CD14-positive monocyte (primary cell): ENCODE measurements at regions not wholly inside any gene's neighbourhood (a gene's known extent, or its start where the extent isn't known, plus 50 kb on each side); places are given as distances from the start of the nearest gene placed in this dataset.

Experiments
- DNase-seq, 3 donors: peaks; one replicate each; pipeline ENCODE4 v3.0.0-alpha.2; 2011 to 2022
- H2AFZ ChIP-seq: 2 replicates; pipeline ENCODE4 v1.6.0; 2012; ENCODE audit warnings: mild to moderate bottlenecking, low read depth, low read length, inconsistent platforms; ENCODE audit not compliant: insufficient read depth, poor library complexity, severe bottlenecking
- H3K27ac ChIP-seq, 2 donors: 1 replicate in 1 of 2; 2 replicates in 1 of 2; pipeline ENCODE4 v1.5.1; 2012 to 2013; ENCODE audit warnings: low read length in 2 of 2, control low read depth in 1 of 2, inconsistent platforms in 1 of 2, low read depth in 1 of 2, mild to moderate bottlenecking in 1 of 2
- H3K27me3 ChIP-seq, 2 donors: one replicate each; pipeline versions ENCODE4 v1.6.0 to v1.6.1; 2011 to 2013; ENCODE audit warnings: low read length in 2 of 2; ENCODE audit not compliant: control insufficient read depth in 2 of 2, insufficient read depth in 2 of 2
- H3K36me3 ChIP-seq, 2 donors: replicated peaks in 1 of 2; 1 replicate in 1 of 2; 2 replicates in 1 of 2; pipeline versions ENCODE4 v1.5.1 to v1.6.1; 2012 to 2013; ENCODE audit warnings: low read length in 2 of 2, control low read depth in 1 of 2, inconsistent platforms in 1 of 2, mild to moderate bottlenecking in 1 of 2; ENCODE audit not compliant: insufficient read depth in 2 of 2, control insufficient read depth in 1 of 2
- H3K4me1 ChIP-seq, 2 donors: 1 replicate in 1 of 2; 2 replicates in 1 of 2; pipeline versions ENCODE4 v1.5.1 to v1.6.1; 2012 to 2013; ENCODE audit warnings: low read length in 2 of 2, control low read depth in 1 of 2, inconsistent platforms in 1 of 2, mild to moderate bottlenecking in 1 of 2, moderate library complexity in 1 of 2; ENCODE audit not compliant: insufficient read depth in 2 of 2, control insufficient read depth in 1 of 2
- H3K4me2 ChIP-seq: replicated peaks from 2 replicates; pipeline ENCODE3; 2012; ENCODE audit warnings: low read length, moderate library complexity, mild to moderate bottlenecking; ENCODE audit not compliant: poor library complexity, severe bottlenecking; ENCODE audit errors: extremely low read depth
- H3K4me3 ChIP-seq, 3 experiments: fragments of 200-600 bp in 1 of 3; sonication (generic) in 1 of 3; replicated peaks in 1 of 3; 1 replicate in 2 of 3; 2 replicates in 1 of 3; pipeline ENCODE4 v1.5.1; 2011 to 2013; ENCODE audit warnings: low read length in 3 of 3, mild to moderate bottlenecking in 3 of 3, control low read depth in 2 of 3, low read depth in 2 of 3, inconsistent platforms in 1 of 3, moderate library complexity in 1 of 3
- H3K79me2 ChIP-seq: 2 replicates; pipeline ENCODE4 v1.6.0; 2012; ENCODE audit warnings: mild to moderate bottlenecking, control low read depth, inconsistent platforms, low read length, moderate library complexity; ENCODE audit not compliant: insufficient read depth
- H3K9ac ChIP-seq: 2 replicates; pipeline ENCODE4 v1.6.0; 2017; ENCODE audit warnings: low read length, mild to moderate bottlenecking; ENCODE audit not compliant: insufficient read depth, poor library complexity, severe bottlenecking
- H3K9me3 ChIP-seq, 2 donors: replicated peaks in 1 of 2; 1 replicate in 1 of 2; 2 replicates in 1 of 2; pipeline versions ENCODE4 v1.5.1 to v1.6.1; 2012 to 2013; ENCODE audit warnings: low read length in 2 of 2, control low read depth in 1 of 2; ENCODE audit not compliant: control insufficient read depth in 1 of 2, insufficient read depth in 1 of 2
- H4K20me1 ChIP-seq: 2 replicates; pipeline ENCODE4 v1.6.0; 2012; ENCODE audit warnings: mild to moderate bottlenecking, low read length, control low read depth, moderate library complexity; ENCODE audit not compliant: insufficient read depth
- H3K27ac Mint-ChIP-seq, 7 donors: one replicate each; pipeline ENCODE4 v1.8.0; 2020; ENCODE audit warnings: mild to moderate bottlenecking in 7 of 7, mixed read lengths in 7 of 7, moderate library complexity in 6 of 7, inconsistent platforms in 2 of 7
- H3K27me3 Mint-ChIP-seq, 3 donors: one replicate each; pipeline ENCODE4 v1.8.0; 2021 to 2022; ENCODE audit warnings: low read depth in 3 of 3, mild to moderate bottlenecking in 3 of 3, mixed read lengths in 3 of 3, moderate library complexity in 3 of 3, inconsistent platforms in 1 of 3
- H3K36me3 Mint-ChIP-seq, 2 donors: one replicate each; pipeline ENCODE4 v1.8.0; 2020; ENCODE audit warnings: mixed read lengths in 2 of 2, inconsistent platforms in 1 of 2, mild to moderate bottlenecking in 1 of 2
- H3K4me1 Mint-ChIP-seq: one replicate; pipeline ENCODE4 v1.8.0; 2020; ENCODE audit warnings: mild to moderate bottlenecking, mixed read lengths
- H3K4me3 Mint-ChIP-seq, 2 donors: one replicate each; pipeline ENCODE4 v1.8.0; 2020; ENCODE audit warnings: mild to moderate bottlenecking in 2 of 2, mixed read lengths in 2 of 2, moderate library complexity in 1 of 2
- H3K9me3 Mint-ChIP-seq, 7 donors: one replicate each; pipeline ENCODE4 v1.8.0; 2020 to 2022; ENCODE audit warnings: mixed read lengths in 7 of 7, mild to moderate bottlenecking in 6 of 7, moderate library complexity in 6 of 7, inconsistent platforms in 2 of 7
- CTCF ChIP-seq: fragments of 200-600 bp; IDR thresholded peaks from one replicate; pipeline ENCODE4 v1.8.0; 2022; ENCODE audit warnings: antibody characterized with exemption, mild to moderate bottlenecking
- WGBS: methylation state at CpG from one replicate; pipeline ENCODE4 v1.1.5; 2013; ENCODE audit warnings: missing lambda C conversion rate; ENCODE audit not compliant: insufficient coverage; 5-methylcytosine and 5-hydroxymethylcytosine counted together
- intact Hi-C, 2 donors: fragments of 100-400 bp; cut with micrococcal nuclease; formaldehyde crosslinking; loops; one replicate each; pipeline versions ENCODE4 v1.15.0 to v1.15.1; 2023

GRCh38 chr6:95923518-95923917 lies 92.3 kb upstream of the FUT9 start:
- no peaks in the 10 kb centered on the region for H3K4me1 ChIP-seq
- Mint-ChIP-seq H3K4me3 (no peak overlapping the region), H3K27me3 (peaks cover 0 to 3% (median 2%) of the 10 kb centered on the region in 3 donors), H3K36me3 (no peaks in the 10 kb centered on the region), H3K9me3 (no peaks in the 10 kb centered on the region), H3K4me1 (no peaks in the 10 kb centered on the region), H3K27ac (no peak overlapping the region)
- H3K9me3 ChIP-seq = no peaks in the 10 kb centered on the region
- no peak overlapping the region for H3K27ac ChIP-seq
- no peak overlapping the region for H3K4me3 ChIP-seq
- intact Hi-C loops = no loop called here
- H4K20me1 ChIP-seq = no peaks in the 10 kb centered on the region
- no peak for DNase-seq
- no peak overlapping the region for H3K4me2 ChIP-seq
- WGBS = no CpG with 5 or more reads among the region's 1 CpG
- H3K36me3 ChIP-seq = no peaks in the 10 kb centered on the region
- H3K79me2 ChIP-seq = no peaks in the 10 kb centered on the region
- TF ChIP-seq CTCF = no peak
- H2AFZ ChIP-seq = no peak overlapping the region
- no peak overlapping the region for H3K9ac ChIP-seq
- H3K27me3 ChIP-seq = no peaks in the 10 kb centered on the region

GRCh38 chr6:95935736-95936135 lies 80.0 kb upstream of the FUT9 start:
- no peaks in the 10 kb centered on the region for H3K27me3 ChIP-seq
- WGBS = no CpG with 5 or more reads among the region's 2 CpGs
- Mint-ChIP-seq H3K27ac (no peak overlapping the region), H3K36me3 (no peaks in the 10 kb centered on the region), H3K27me3 (peaks cover 0 to 2% (median 0%) of the 10 kb centered on the region in 3 donors), H3K4me3 (no peak overlapping the region), H3K9me3 (peaks cover 0 to 1% (median 0%) of the 10 kb centered on the region in 7 donors), H3K4me1 (no peaks in the 10 kb centered on the region)
- H3K4me1 ChIP-seq = no peaks in the 10 kb centered on the region
- DNase-seq = no peak
- no peak overlapping the region for H3K4me2 ChIP-seq
- no peaks in the 10 kb centered on the region for H3K79me2 ChIP-seq
- TF ChIP-seq CTCF = no peak
- no peak overlapping the region for H3K27ac ChIP-seq
- intact Hi-C loops = no loop called here
- no peak overlapping the region for H2AFZ ChIP-seq
- H4K20me1 ChIP-seq = no peaks in the 10 kb centered on the region
- H3K36me3 ChIP-seq = no peaks in the 10 kb centered on the region
- H3K9me3 ChIP-seq = no peaks in the 10 kb centered on the region
- no peak overlapping the region for H3K9ac ChIP-seq
- no peak overlapping the region for H3K4me3 ChIP-seq
